Embryonic facial prominence (tissue), 1 donor: ENCODE measurements at regions not wholly inside any gene's neighbourhood (a gene's known extent, or its start where the extent isn't known, plus 50 kb on each side); places are given as distances from the start of the nearest gene placed in this dataset.

ENCODE experiments used
- DNase-seq: peaks from one replicate; pipeline ENCODE4 v3.0.0-alpha.2; 2016; ENCODE audit errors: extremely low spot score

DNA sequence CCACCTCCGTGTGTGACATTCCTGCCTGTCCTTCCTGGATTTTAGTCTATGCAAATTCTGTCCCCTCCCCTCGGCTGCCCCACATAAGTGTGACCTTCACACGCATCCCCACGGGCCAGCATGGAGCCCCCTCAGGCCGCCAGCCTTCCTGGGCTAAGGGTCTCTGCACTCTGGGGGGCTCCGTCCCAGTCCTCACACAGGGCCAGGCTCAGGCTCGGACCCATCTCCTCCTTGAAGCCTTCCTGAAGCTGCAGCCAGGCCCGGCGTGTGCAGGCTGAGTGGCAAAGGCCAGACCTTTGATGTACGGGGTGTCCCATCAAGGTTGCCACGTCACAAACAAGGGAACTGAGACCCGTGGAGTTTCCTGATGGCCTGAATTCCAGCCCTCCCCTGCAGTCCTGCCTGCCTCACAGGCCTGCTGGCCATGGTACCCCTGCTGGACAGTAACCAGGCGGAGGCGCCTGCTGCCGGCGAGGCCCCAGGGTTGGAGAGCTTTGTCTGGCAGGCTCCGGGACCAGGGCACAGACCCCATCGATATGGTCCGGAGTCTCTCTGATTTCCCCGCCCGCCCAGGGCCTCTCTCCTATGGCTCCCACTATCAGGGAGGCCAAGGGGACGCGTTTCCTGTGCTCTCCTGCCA, 791.7 kb downstream of the BRD1 start:
- DNase-seq, result no peak

DNA sequence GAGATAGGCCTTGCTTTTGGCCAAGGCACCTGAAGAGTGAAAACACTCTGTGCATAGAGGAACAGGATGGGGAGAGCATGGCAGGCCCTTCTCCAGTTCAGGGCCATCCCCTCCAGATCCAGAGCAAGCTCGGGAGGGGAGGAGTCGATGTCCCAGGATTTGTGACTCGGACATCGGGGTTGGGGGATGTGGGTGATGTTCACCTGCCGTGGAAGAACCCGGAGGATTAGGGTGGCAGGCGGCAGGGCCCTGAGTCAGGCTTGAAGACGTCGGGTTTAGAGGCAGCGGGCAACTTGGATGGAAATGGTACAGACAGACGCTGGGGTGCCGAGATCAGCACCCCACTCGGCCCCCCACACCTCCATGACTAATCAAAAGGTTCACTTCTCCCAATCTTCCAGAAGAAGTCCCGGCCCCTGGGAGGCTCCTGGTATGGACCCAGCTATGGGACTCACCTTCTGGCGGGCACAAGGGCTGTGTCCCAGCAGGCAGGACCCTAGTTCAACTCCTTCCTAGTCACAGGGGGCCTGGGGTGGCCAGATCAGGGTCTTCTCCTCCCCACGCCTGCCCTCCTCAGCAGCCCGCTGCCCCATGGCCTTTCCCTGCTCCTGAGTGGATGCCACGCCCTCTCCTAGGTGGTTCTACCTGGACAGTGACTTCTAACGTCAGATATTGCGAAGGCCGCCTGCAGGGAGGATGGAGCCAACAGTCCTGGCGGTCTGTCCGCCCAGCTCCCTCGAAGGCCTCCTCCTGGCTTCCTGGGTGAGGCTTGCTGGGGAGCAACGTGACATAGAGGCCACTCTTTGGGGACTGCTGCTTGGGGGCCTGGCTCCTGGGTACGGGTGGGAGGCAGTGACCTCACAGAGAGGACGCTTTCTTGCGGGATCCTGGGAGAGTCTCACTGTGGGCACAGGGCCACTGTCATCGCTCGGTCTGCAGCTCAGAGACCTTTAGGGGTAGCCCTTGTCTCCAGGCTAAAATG, 792.5 kb downstream of the BRD1 start:
- no peak for DNase-seq

DNA sequence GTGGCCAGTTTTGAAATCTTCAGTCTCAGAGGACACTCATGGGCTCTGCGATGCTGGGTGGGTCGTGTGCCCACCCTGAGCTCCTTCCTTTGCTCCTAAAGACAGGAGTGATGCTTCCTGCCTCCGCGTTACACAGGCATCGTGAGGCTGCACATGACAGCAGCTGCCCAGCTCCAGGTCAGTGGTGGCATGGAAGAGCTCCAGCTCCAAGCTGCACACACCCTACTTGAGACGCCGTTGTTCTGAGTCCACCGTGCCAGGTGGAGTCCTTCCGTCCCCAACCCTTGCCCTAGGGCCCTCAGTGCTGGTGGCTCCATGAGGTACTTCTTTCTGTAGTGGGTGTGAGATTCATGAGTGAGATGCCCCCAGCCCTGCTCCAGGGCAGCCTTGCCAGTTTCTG, 794.1 kb downstream of the BRD1 start:
- DNase-seq, result no peak

DNA sequence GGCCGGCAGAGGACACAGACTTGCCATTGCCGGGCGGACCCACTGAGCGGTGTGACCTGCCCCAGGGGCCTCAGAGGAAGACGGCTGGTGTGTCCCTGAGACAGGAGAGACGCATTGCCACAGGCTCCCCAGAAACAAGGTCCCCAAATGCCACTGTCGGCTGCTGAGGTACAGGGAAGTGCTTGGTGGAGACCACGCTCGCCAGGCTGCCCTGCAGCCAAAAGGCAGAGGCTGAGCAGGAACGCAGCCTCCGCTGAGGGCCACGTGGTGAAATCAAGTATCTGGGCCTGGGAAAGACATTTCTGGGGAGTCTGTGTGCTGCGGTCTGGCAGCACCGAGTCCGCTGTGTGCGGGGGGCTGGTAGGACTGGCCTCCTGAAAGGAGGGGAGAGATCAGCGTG, 794.9 kb downstream of the BRD1 start:
- no peak for DNase-seq

DNA sequence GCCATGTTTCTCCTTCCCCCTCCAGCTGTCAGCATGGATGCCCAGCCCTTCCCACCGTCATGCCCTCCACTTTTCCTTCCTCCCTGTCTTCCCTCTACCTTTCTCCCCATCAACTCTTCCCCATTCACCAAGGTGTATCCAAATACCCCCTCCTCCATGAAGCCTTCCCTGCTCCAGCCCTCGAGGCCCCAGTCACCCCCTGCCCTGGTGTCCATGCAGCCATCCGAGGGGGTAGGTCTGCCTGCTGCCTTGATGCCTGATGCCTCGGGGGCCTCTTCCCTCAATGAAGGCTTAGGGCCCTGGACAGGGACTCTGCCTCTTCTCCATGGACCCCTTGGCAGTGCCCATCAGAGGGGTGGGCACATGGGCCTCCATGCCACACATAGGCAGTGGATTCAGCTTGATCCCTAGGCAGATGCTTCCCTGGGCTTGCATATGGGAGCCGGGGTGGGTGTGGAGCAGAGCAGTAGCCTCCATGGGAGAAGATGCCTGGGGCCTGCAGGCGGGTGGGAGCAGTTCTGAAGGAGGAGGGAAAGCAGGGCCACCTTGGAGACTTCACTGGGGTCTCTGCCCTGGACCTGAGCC, 795.8 kb downstream of the BRD1 start:
- DNase-seq, result no peak

DNA sequence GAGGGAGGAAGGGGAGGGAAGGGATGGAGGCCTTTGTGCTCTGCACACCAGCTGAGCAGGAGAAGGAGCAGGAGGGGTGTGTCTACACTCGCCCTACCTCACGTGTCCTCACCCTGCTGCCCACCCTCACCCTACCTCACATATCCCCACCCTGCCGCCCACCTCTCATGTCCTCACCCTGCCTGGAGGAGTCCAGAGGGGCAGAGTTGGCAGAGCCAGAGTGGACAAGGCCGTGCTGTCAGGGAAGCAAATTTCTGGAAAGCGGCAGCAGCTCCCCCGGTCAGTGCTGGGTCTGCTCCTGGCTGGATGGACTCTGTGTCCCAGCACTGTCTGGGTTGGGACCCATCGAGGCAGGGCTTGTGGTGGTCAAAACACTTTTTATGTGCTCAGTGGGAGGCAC, 799.6 kb downstream of the BRD1 start:
- DNase-seq, result no peak

DNA sequence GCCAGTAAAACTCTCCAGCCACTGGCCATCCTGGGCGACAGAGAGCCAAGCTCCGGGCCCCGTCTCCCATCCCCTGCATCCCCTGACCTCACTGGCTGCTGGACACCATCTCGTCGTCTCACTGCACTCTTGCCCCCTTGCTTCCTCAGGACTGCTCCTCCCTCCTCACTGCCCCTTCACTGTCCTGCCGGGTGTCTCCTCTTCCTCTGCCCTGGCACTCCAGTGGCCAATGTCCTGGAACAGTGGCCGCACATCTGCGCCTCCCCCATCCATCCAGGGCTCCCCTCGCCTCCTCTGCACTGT, 800.4 kb downstream of the BRD1 start:
- DNase-seq, result no peak

DNA sequence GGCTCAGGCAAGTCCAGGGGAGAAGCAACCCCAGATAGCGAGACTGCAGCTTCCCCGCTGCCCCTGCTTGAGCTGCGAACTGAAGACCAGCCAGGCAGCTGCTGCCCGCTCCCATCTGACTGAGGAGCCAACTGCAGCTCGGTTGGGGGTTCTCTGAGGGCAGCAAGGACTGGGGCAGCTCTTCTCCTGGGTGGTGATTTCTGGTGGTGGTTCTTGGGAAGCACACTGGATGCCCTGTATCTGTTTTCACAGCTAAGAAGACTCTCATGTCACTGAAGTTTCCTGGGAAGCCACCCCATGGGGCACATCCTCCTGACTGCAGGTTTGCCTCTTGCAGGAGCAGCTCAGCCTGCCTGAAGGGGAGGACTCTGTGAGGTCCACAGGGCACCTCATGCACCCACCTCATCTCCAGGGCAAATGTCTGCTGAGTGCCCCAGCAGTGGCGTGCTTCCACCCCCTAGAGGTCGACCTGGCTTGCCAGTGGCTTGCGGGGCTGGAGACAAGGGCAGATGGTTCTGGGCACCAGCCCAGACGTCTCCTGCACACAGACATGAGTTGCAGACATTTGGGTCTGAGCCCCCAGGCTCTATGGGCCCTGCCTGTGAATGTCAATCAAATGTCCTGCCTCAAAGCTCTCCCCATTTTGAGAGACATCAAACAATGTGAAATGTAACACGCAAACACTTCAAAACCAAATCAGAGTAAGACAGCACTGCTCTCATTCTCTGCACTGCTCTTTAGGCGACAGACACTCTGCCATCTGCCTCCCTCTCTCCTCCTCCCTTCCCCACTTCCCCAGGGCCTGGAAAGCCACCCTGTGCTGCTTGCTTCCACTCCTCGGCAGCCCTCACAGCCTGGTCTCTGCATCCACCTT, 800.9 kb downstream of the BRD1 start:
- no peak for DNase-seq

DNA sequence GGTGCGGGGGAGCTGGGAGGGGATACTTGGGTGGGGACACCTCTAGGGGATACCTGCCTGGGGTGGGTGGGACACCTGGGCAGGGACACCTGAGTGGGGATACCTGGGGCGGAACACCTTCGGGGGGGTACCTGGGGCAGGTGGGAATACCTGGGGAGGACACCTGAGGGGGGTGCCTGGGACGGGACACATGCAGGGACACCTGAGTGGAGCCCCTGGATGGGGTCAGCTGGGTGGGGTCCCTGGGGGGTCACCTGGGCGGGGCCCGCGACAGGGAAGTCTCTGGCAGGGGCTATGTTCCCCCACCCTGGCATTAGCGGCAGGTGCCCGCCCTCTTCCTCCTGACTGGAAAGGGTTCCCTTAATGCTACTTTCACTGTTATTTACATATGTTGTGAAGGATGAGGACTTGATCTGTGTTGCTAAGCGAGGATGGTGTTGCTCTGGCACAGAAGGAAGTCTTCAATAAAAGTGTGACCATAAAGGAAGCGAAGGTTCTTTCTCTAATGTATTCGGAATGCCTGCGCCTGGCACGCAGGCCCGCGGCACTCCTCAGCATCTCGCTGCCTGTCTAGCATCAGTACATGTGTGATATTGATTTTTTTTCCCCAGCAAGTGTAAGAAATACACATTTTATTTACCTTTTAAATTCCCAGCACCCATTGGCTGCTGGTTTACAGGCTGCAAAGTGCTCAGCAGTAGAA, 801.7 kb downstream of the BRD1 start:
- DNase-seq, result no peak

DNA sequence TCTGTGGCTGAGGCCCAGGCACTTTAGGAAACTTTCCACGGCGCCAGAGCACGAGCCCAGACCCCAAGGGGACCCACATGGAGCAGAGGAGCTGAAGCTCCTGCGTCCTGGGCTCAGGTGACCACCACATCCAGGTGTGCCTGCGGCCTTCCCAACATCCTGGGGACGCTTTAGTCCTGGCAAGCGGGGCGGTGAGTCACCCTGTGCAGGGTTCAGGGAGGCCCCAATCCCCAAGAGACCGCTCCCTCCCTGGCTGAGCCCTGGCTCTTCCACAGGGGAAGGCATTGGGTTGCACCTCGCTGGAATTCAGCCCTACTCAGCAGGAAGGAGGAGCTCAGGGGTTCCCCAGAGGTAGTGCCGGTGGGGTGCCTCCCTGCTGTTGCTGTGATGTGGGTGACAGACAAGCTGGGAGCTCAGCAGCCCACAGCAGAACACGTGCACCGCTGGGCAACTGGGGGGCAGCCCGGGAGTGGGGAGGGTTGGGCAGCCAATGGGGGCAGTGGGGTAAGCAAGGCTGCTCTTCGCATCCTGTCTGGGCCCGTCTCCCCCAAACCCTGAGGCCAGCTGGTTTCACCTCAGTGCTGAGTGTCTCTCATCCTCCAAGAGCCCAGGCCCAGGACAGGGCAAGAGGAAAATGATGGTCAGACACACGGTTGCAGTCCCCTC, 802.8 kb downstream of the BRD1 start:
- no peak for DNase-seq

DNA sequence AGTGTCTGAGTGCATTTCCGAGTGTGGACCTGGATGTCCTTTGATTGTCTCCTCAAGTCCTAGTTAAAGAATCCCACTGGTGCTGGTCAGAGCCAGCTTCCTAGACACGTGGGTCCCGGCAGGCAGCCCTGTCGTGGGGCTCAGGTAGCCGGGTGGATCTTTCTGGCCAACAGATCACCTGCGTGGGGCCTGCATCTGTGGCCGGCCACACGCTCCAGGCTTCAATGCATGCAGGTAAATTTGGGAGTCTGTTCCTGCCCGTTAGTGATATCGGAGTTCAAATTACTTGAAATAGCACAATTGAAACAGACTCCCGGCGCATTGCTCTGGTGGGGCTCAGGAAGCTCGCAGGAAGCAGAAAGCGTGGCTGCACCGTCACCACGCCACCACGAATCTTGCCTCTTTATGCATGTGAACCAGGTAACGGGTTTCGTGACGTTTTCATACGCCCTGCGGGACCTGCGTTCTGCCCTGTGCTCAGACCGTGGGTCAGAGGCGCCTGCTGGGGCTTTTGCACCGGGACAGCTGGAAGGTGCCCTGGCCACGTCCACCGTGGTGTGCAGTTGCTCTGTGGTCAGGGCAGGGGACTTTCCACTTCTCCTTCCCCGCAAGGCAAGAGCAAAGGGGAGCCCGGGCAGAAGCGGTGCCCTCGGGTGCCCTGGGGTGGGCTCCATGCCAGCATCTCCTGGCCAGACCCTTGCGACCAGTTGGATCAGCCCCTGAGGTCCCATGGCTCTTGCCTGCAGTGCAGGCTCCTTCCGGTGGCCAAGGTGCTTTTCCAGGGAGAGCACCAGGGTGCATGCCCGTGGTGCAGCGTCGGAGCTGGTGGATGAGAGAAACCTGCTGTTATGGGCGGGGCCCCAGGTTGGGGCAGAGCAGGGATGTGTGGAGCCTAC, 803.5 kb downstream of the BRD1 start:
- DNase-seq, result no peak

DNA sequence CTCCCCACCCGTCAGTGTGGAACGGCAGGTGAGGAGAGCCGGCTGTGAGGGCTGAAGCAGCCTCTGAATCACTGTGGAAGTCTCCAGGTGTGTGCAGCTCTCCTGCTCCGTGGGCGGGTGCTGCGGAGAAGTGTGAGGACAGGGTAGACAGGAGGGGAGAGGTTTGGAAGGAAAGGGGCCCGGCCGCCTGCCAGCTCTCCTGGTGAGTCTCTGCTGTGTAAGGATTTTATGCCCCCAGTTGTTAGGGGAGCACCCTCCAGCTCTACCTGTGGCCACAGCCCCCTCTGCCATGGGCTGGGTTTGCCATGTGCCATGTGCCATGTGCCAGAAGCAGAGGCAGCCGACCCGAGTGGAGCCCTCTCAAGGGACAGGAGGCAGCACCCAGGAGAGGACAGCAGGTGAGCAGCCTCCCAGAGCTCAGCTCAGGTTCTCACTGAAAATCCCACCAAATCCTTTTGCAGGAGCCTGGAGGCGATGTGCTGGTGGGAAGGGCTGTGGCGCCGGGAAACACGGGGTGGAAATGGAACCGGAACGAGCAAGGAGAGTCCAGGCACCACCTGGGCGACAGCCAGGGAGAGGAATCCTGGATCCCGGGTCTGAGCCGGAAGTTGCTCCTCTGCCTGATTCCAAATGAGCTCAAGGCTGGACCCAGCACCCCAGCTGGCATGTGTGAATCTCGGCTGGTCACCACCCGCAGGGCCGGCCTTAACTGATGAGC, 804.4 kb downstream of the BRD1 start:
- no peak for DNase-seq

DNA sequence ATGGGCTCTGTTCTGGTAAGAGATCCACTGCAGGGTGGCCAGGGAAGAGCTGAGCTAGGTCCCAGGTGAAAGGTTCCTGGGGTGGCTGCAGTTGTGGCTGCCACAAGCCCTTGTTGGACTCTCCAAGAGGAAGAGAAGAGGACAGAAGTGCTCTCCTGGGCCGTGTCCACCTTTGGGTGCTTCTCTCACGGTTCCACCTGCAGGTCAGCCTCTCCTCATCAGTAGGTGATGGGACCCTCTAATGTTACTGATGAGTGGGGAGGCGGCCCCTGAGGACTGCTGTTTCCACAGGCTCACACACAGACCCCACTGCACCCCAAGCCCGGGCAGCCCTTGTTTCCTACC, 804.9 kb downstream of the BRD1 start:
- DNase-seq, result no peak

DNA sequence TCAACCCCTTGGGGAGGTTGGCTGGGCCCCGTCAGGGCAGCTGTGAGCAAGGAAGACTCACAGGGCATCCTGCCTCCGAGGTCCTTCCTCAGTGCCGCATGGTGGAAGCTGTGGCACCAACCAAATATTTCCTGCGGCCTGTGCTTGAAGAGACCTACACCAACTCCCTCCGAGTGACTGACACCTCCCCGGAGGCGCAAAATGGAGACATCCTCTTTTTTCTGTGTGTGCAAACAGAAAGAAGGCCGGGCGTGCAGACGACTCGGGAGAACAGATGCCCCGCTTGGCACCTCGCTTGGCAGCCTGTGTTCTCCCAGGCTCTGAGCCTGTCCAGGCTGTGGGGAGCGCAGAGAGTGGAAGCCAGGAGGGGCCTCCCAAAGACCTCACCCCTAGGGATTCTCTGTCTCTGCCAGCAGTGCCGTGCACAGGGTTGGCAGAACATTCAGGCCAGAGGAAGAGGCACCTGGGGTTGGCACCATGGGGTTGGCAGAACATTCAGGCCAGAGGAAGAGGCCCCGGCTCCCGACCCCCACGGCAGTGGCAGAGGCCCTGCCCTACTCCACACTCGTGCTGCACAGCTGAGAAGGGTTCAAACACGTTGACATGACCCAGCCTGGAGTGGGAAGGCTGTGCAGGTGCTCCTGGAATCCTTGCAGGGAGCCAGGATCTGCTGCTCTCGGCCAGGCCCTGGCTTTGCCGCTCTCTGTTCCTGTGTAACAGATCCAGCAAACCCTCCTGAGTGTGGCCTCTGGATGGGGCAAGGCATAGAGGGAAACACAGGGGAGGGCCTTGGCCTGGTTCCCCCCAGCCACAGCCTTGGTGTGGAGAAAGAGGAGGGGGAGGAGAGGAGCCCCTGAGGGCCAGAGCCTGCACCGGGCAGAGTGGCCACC, 805.5 kb downstream of the BRD1 start:
- DNase-seq, result no peak

DNA sequence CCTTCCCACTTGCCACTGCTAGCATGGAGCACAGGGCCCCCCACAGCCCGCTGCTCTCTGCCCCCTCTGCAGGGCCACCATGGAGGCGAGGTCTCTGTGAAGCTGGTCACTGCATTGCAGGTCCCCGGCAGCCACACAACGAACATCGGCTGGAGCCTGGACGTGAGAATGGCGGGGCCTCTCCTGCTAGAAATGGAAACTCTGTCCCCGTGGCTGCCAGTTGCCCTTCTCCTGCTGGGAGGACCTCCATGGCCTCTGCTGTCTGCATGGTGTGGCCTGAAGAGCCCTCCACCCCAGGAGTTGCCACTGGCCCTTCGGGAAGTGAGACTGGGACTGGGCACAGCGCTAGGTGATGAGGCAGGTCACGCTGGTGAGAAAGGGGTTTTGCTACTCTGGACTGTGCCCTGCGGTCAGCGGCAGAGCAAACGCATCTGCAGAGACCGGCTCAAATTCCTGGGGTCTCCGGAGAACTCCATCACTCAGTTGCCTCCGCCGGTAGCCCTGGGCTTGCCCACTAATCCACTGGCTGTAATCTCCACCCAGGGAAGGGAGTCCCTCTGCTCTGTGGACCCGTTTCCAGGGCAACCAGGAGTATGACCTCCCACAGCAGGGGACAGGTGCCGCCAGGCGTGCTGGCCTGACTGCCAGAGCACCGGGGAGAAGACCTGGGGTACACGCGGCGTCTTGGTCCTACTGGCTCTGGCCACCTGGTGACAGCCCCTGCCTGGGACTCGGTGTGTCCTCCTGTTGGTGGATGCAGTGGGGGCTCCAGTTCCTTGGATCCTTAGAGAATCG, 806.3 kb downstream of the BRD1 start:
- DNase-seq, result no peak

DNA sequence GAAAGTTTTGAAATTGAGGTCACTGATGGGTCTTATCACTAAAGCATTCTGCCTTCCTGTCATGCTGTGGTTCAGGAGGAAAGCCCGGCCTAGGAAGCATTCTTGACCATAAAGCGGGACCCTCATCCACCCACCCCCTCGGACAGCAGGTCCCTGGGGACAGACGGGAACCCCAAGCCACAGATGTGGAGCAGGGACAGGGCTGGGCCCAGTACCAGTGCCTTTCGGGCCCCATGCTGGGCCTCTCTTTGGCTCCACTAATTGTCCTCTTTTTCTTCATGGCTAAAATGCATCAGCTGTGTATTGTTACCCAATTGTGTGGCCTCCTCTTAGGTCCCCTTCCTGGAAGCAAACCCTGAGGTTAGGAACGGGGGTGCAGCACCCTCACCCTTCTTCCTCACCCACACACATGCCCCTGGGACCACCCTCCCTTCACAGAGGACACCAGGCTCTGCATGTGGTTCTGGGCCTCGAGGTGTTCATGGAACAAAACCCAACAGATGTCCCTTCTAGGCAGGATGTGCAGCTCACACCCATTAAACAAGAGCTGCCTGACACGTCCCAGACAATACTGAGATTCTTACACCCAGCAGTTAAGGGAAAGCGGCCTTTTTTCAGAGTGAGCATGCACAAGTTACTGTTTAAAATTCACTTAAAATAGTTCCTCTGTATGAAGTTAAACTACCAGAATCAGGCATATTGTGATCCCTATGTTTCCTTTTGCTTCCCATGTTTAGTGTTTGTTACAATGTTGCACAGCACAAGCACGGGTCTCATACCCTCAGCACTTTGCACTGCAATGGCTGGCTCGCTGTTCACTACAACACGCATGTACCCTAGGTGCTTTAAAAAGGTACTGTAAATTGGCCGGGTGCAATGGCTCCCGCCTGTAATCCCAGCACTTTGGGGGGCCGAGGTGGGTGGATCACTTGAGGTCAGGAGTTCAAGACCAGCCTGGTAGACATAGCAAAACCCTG, 807.6 kb downstream of the BRD1 start:
- no peak for DNase-seq
